ENCODE measurements at regions not wholly inside any gene's neighbourhood (a gene's known extent, or its start where the extent isn't known, plus 50 kb on each side); places are given as distances from the start of the nearest gene placed in this dataset.
"Not testable (repeated sequence)": the region's sequence is repeated elsewhere in the genome, so short reads cannot be mapped to it uniquely, and the experiment has no call there.

- DNase-seq = not testable (repeated sequence)
Measured at GRCh38 chr18:10356999-10357398, 97.4 kb upstream of the APCDD1 start.

- DNase-seq = no peak
Measured at GRCh38 chr18:10361660-10362059, 92.8 kb upstream of the APCDD1 start.

GRCh38 chr18:10365021-10365500 lies 89.4 kb upstream of the APCDD1 start:
- no peak for DNase-seq

GRCh38 chr18:10365901-10366300 lies 88.5 kb upstream of the APCDD1 start:
- DNase-seq = no peak

GRCh38 chr18:10367836-10368235 lies 86.6 kb upstream of the APCDD1 start:
- peak; percentile 55 to 75 (median 66) for DNase-seq

GRCh38 chr18:10368456-10369453 lies 85.7 kb upstream of the APCDD1 start:
- no peak for DNase-seq

- no peak for DNase-seq
Measured at GRCh38 chr18:10370716-10371115, 83.7 kb upstream of the APCDD1 start.

GRCh38 chr18:10371165-10371564 lies 83.3 kb upstream of the APCDD1 start:
- DNase-seq = no peak

- DNase-seq = no peak
Measured at GRCh38 chr18:10374195-10374594, 80.2 kb upstream of the APCDD1 start.

- peak in 3 of 4 experiments; percentile 18 to 27 (median 25) for DNase-seq
Measured at GRCh38 chr18:10374636-10375293, 79.7 kb upstream of the APCDD1 start.

- no peak for DNase-seq
Measured at GRCh38 chr18:10376731-10377130, 77.7 kb upstream of the APCDD1 start.

- DNase-seq = no peak
Measured at GRCh38 chr18:10377956-10378355, 76.5 kb upstream of the APCDD1 start.

GRCh38 chr18:10378688-10379420 lies 75.6 kb upstream of the APCDD1 start:
- peak; percentile 20 to 58 (median 49) for DNase-seq

GRCh38 chr18:10379522-10379921 lies 74.9 kb upstream of the APCDD1 start:
- DNase-seq = peak; percentile 39 to 82 (median 63)

GRCh38 chr18:10381516-10381915 lies 72.9 kb upstream of the APCDD1 start:
- peak in 1 of 4 experiments; percentile 17 for DNase-seq

- no peak for DNase-seq
Measured at GRCh38 chr18:10381951-10382350, 72.5 kb upstream of the APCDD1 start.

GRCh38 chr18:10386049-10386448 lies 68.4 kb upstream of the APCDD1 start:
- no peak for DNase-seq

GRCh38 chr18:10386956-10387355 lies 67.5 kb upstream of the APCDD1 start:
- DNase-seq = no peak

- DNase-seq = no peak
Measured at GRCh38 chr18:10387399-10387798, 67.0 kb upstream of the APCDD1 start.

GRCh38 chr18:10388373-10388772 lies 66.1 kb upstream of the APCDD1 start:
- DNase-seq = no peak

- no peak for DNase-seq
Measured at GRCh38 chr18:10391506-10391905, 62.9 kb upstream of the APCDD1 start.

- DNase-seq = no peak
Measured at GRCh38 chr18:10397004-10397403, 57.4 kb upstream of the APCDD1 start.

GRCh38 chr18:10398571-10398970 lies 55.9 kb upstream of the APCDD1 start:
- no peak for DNase-seq
